H1 (cell line): ENCODE measurements at regions not wholly inside any gene's neighbourhood (a gene's known extent, or its start where the extent isn't known, plus 50 kb on each side); places are given as distances from the start of the nearest gene placed in this dataset.
"Not testable (repeated sequence)": the region's sequence is repeated elsewhere in the genome, so short reads cannot be mapped to it uniquely, and the experiment has no call there.

Experiments used
- CTCF ChIA-PET: fragments of 300-600 bp; sonication (Branson Sonifier 250); formaldehyde crosslinking; loops from one replicate; lab custom pipeline; 2021; ENCODE audit not compliant: partially characterized antibody; lab: Charles Lee
- POLR2A ChIA-PET: fragments of 300-600 bp; sonication (Branson Sonifier 250); formaldehyde crosslinking; loops from one replicate; lab custom pipeline; 2021; ENCODE audit warnings: inconsistent platforms; ENCODE audit not compliant: partially characterized antibody; lab: Charles Lee
- DNase-seq, 2 experiments: peaks; one replicate each; pipeline versions ENCODE4 v3.0.0 to v3.0.0-alpha.2; 2010 to 2022; ENCODE audit warnings: low spot score in 2 of 2, low read depth in 1 of 2, mixed read lengths in 1 of 2
- FAIRE-seq: peaks from 2 replicates; lab custom pipeline; 2011; peaks lifted over from hg19 to GRCh38; lab: Jason Lieb, UNC
- H2AFZ ChIP-seq: 2 replicates; pipeline ENCODE4 v1.8.1; 2012; ENCODE audit warnings: low read length, inconsistent platforms
- H2AK5ac ChIP-seq: 2 replicates; pipeline ENCODE4 v1.6.1; 2013; ENCODE audit warnings: low read depth, low read length
- H2BK120ac ChIP-seq: replicated peaks from 2 replicates; pipeline ENCODE3; 2013; ENCODE audit warnings: low read depth, low read length, inconsistent platforms
- H2BK12ac ChIP-seq: 2 replicates; pipeline ENCODE4 v1.6.1; 2013; ENCODE audit warnings: low read depth, low read length
- H2BK15ac ChIP-seq: 2 replicates; pipeline ENCODE4 v1.6.1; 2013; ENCODE audit warnings: low read length
- H2BK20ac ChIP-seq: 2 replicates; pipeline ENCODE4 v1.6.1; 2013; ENCODE audit warnings: low read length
- H2BK5ac ChIP-seq: 2 replicates; pipeline ENCODE4 v1.6.1; 2013; ENCODE audit warnings: low read depth, low read length
- H3K14ac ChIP-seq: 2 replicates; pipeline ENCODE4 v1.6.1; 2013; ENCODE audit warnings: inconsistent platforms; ENCODE audit not compliant: insufficient read length
- H3K18ac ChIP-seq: 2 replicates; pipeline ENCODE4 v1.6.1; 2013; ENCODE audit warnings: low read length; ENCODE audit errors: extremely low read depth
- H3K23ac ChIP-seq: 2 replicates; pipeline ENCODE4 v1.6.1; 2013; ENCODE audit warnings: inconsistent platforms; ENCODE audit not compliant: insufficient read length
- H3K23me2 ChIP-seq: 2 replicates; pipeline ENCODE4 v1.6.1; 2013; ENCODE audit warnings: low read depth, low read length
- H3K27ac ChIP-seq: 2 replicates; pipeline ENCODE4 v1.6.1; 2011; ENCODE audit warnings: low read depth, low read length, inconsistent platforms
- H3K27me3 ChIP-seq, 4 experiments: replicated peaks in 1 of 4; 1 replicate in 1 of 4; 2 replicates in 3 of 4; pipeline versions ENCODE4 v1.6.1 to v1.8.1; 2011 to 2013; ENCODE audit warnings: low read length in 3 of 4, mild to moderate bottlenecking in 3 of 4, inconsistent platforms in 2 of 4, mixed read lengths in 2 of 4, moderate library complexity in 1 of 4; ENCODE audit not compliant: control insufficient read depth in 3 of 4, insufficient read depth in 3 of 4; ENCODE audit errors: extremely low read depth in 1 of 4
- H3K36me3 ChIP-seq, 4 experiments: 2 replicates each; pipeline versions ENCODE4 v1.6.1 to v1.8.1; 2011 to 2013; ENCODE audit warnings: mild to moderate bottlenecking in 4 of 4, low read length in 3 of 4, moderate library complexity in 2 of 4, control low read depth in 1 of 4, inconsistent platforms in 1 of 4; ENCODE audit not compliant: insufficient read depth in 4 of 4, control insufficient read depth in 2 of 4
- H3K4ac ChIP-seq: replicated peaks from 2 replicates; pipeline ENCODE3; 2013; ENCODE audit warnings: low read length, low read depth, mixed read lengths, inconsistent platforms; ENCODE audit not compliant: insufficient read length
- H3K4me1 ChIP-seq, 4 experiments: replicated peaks in 1 of 4; 1 replicate in 1 of 4; 2 replicates in 3 of 4; pipeline versions ENCODE4 v1.6.1 to v1.8.1; 2011 to 2013; ENCODE audit warnings: low read length in 3 of 4, inconsistent platforms in 2 of 4, mixed read lengths in 1 of 4; ENCODE audit not compliant: insufficient read depth in 4 of 4, control insufficient read depth in 3 of 4
- H3K4me2 ChIP-seq, 2 experiments: 2 replicates each; pipeline versions ENCODE4 v1.6.1 to v1.8.1; 2011 to 2013; ENCODE audit warnings: low read depth in 2 of 2, low read length in 2 of 2, control low read depth in 1 of 2, inconsistent platforms in 1 of 2, mild to moderate bottlenecking in 1 of 2; ENCODE audit not compliant: insufficient read depth in 1 of 2
- H3K4me3 ChIP-seq, 4 experiments: fragments of 200-600, 300-600 bp in 1 of 4; sonication (generic), shearing (Covaris generic), sonication (Bioruptor Twin) in 1 of 4; 2 replicates each; pipeline versions ENCODE4 v1.5.1 to v1.8.1; 2011 to 2016; ENCODE audit warnings: low read length in 4 of 4, low read depth in 3 of 4, control low read depth in 2 of 4, inconsistent platforms in 2 of 4, mild to moderate bottlenecking in 2 of 4, mixed read lengths in 1 of 4, moderate library complexity in 1 of 4; ENCODE audit not compliant: insufficient read depth in 2 of 4; ENCODE audit errors: extremely low read depth in 1 of 4
- H3K56ac ChIP-seq: replicated peaks from 2 replicates; pipeline ENCODE3; 2013; ENCODE audit warnings: low read depth, mild to moderate bottlenecking, mixed read lengths, low read length, inconsistent platforms; ENCODE audit not compliant: insufficient read length
- H3K79me1 ChIP-seq: 2 replicates; pipeline ENCODE4 v1.6.1; 2013; ENCODE audit warnings: low read depth, low read length, control low read depth
- H3K79me2 ChIP-seq, 2 experiments: 2 replicates each; pipeline versions ENCODE4 v1.6.1 to v1.8.1; 2012 to 2013; ENCODE audit warnings: low read length in 2 of 2, mild to moderate bottlenecking in 2 of 2, inconsistent platforms in 1 of 2; ENCODE audit not compliant: insufficient read depth in 2 of 2, control insufficient read depth in 1 of 2
- H3K9ac ChIP-seq, 4 experiments: replicated peaks in 1 of 4; 1 replicate in 1 of 4; 2 replicates in 3 of 4; pipeline versions ENCODE4 v1.6.1 to v1.8.1; 2011 to 2013; ENCODE audit warnings: low read depth in 3 of 4, low read length in 3 of 4, control low read depth in 2 of 4, mild to moderate bottlenecking in 2 of 4, moderate library complexity in 2 of 4, inconsistent platforms in 1 of 4; ENCODE audit errors: extremely low read depth in 1 of 4
- H3K9me3 ChIP-seq, 2 experiments: 2 replicates each; pipeline versions ENCODE4 v1.6.1 to v1.8.1; 2012 to 2013; ENCODE audit warnings: mild to moderate bottlenecking in 2 of 2, moderate library complexity in 2 of 2, control low read depth in 1 of 2, inconsistent platforms in 1 of 2, low read depth in 1 of 2, low read length in 1 of 2, mixed read lengths in 1 of 2; ENCODE audit not compliant: insufficient read depth in 2 of 2
- H4K20me1 ChIP-seq, 2 experiments: replicated peaks in 1 of 2; 2 replicates each; pipeline versions ENCODE3 to v1.8.1; 2011 to 2013; ENCODE audit warnings: inconsistent platforms in 2 of 2, low read length in 2 of 2, mild to moderate bottlenecking in 1 of 2; ENCODE audit not compliant: insufficient read depth in 2 of 2, control insufficient read depth in 1 of 2
- H4K5ac ChIP-seq: 2 replicates; pipeline ENCODE4 v1.6.1; 2013; ENCODE audit warnings: low read length, low read depth, mixed read lengths, inconsistent platforms; ENCODE audit not compliant: insufficient read length
- H4K8ac ChIP-seq: 2 replicates; pipeline ENCODE4 v1.8.0; 2013; ENCODE audit warnings: mild to moderate bottlenecking, moderate library complexity, low read length, inconsistent platforms; ENCODE audit not compliant: insufficient read depth; ENCODE audit errors: extremely low read depth
- H4K91ac ChIP-seq: replicated peaks from 2 replicates; pipeline ENCODE3; 2013; ENCODE audit warnings: low read length, mixed read lengths, inconsistent platforms; ENCODE audit not compliant: insufficient read length
- WGBS, 2 experiments: shearing (Covaris generic) in 1 of 2; methylation state at CpG; one replicate each; pipeline versions ENCODE4 v1.1.6 to v1.1.7; 2013 to 2015; ENCODE audit warnings: low lambda C conversion rate in 2 of 2, mixed read lengths in 2 of 2, inconsistent platforms in 1 of 2, low coverage in 1 of 2, missing lambda C conversion rate in 1 of 2; ENCODE audit not compliant: insufficient replicate concordance in 2 of 2, insufficient coverage in 1 of 2, insufficient read length in 1 of 2; ENCODE audit errors: extremely low coverage in 1 of 2, missing lambda C conversion rate in 1 of 2; 5-methylcytosine and 5-hydroxymethylcytosine counted together

GRCh38 chr2:89280536-89280935 is 589.1 kb downstream of the RPIA start:
- H3K4me3 ChIP-seq, H3K9me3 ChIP-seq, H3K79me2 ChIP-seq, H2BK120ac ChIP-seq, H2BK12ac ChIP-seq, H3K4me1 ChIP-seq, H3K23me2 ChIP-seq, POLR2A ChIA-PET, FAIRE-seq, H3K23ac ChIP-seq, H2BK5ac ChIP-seq, H2AFZ ChIP-seq, H3K9ac ChIP-seq, H3K36me3 ChIP-seq, CTCF ChIA-PET, H4K91ac ChIP-seq, H4K5ac ChIP-seq, H3K4ac ChIP-seq, H2AK5ac ChIP-seq, H3K27ac ChIP-seq, H3K18ac ChIP-seq, H3K27me3 ChIP-seq, H2BK15ac ChIP-seq, H4K8ac ChIP-seq, H4K20me1 ChIP-seq, H3K56ac ChIP-seq, H2BK20ac ChIP-seq, H3K4me2 ChIP-seq, H3K79me1 ChIP-seq, DNase-seq, H3K14ac ChIP-seq: not testable (repeated sequence)
- WGBS, 2 experiments: 67% methylated on average over 2 of the region's 3 CpGs; no CpG with 5 or more reads in 1 of the 2 experiments

GRCh38 chr2:89286448-89287080 is 595.1 kb downstream of the RPIA start:
- H4K20me1 ChIP-seq, H2BK20ac ChIP-seq, H3K79me2 ChIP-seq, H3K27me3 ChIP-seq, DNase-seq, H2BK12ac ChIP-seq, CTCF ChIA-PET, H3K9me3 ChIP-seq, H3K18ac ChIP-seq, H3K79me1 ChIP-seq, H4K91ac ChIP-seq, H3K27ac ChIP-seq, H4K8ac ChIP-seq, H2BK15ac ChIP-seq, H3K4ac ChIP-seq, POLR2A ChIA-PET, H3K14ac ChIP-seq, H3K9ac ChIP-seq, H3K4me2 ChIP-seq, H2AFZ ChIP-seq, FAIRE-seq, H4K5ac ChIP-seq, H3K23me2 ChIP-seq, H3K56ac ChIP-seq, H2AK5ac ChIP-seq, H3K23ac ChIP-seq, H3K36me3 ChIP-seq, H2BK120ac ChIP-seq, H3K4me1 ChIP-seq, H3K4me3 ChIP-seq, H2BK5ac ChIP-seq: not testable (repeated sequence)
- 100% methylated on average over 2 of the region's 8 CpGs; no CpG with 5 or more reads in 1 of the 2 experiments for WGBS, 2 experiments
